ENCODE measurements at regions not wholly inside any gene's neighbourhood (a gene's known extent, or its start where the extent isn't known, plus 50 kb on each side); places are given as distances from the start of the nearest gene placed in this dataset.

- no peak for TF ChIP-seq KLF8 (tag by site-specific recombination; IDR thresholded peaks at IDR 0.05)
- no peak for TF ChIP-seq ZBTB7A (tag by site-specific recombination; IDR thresholded peaks at IDR 0.05; ENCODE audit: low read depth)
- TF ChIP-seq, protein P1, sequence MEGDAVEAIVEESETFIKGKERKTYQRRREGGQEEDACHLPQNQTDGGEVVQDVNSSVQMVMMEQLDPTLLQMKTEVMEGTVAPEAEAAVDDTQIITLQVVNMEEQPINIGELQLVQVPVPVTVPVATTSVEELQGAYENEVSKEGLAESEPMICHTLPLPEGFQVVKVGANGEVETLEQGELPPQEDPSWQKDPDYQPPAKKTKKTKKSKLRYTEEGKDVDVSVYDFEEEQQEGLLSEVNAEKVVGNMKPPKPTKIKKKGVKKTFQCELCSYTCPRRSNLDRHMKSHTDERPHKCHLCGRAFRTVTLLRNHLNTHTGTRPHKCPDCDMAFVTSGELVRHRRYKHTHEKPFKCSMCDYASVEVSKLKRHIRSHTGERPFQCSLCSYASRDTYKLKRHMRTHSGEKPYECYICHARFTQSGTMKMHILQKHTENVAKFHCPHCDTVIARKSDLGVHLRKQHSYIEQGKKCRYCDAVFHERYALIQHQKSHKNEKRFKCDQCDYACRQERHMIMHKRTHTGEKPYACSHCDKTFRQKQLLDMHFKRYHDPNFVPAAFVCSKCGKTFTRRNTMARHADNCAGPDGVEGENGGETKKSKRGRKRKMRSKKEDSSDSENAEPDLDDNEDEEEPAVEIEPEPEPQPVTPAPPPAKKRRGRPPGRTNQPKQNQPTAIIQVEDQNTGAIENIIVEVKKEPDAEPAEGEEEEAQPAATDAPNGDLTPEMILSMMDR (tag by site-specific recombination; IDR thresholded peaks at IDR 0.05), result no peak
- TF ChIP-seq, protein P2, sequence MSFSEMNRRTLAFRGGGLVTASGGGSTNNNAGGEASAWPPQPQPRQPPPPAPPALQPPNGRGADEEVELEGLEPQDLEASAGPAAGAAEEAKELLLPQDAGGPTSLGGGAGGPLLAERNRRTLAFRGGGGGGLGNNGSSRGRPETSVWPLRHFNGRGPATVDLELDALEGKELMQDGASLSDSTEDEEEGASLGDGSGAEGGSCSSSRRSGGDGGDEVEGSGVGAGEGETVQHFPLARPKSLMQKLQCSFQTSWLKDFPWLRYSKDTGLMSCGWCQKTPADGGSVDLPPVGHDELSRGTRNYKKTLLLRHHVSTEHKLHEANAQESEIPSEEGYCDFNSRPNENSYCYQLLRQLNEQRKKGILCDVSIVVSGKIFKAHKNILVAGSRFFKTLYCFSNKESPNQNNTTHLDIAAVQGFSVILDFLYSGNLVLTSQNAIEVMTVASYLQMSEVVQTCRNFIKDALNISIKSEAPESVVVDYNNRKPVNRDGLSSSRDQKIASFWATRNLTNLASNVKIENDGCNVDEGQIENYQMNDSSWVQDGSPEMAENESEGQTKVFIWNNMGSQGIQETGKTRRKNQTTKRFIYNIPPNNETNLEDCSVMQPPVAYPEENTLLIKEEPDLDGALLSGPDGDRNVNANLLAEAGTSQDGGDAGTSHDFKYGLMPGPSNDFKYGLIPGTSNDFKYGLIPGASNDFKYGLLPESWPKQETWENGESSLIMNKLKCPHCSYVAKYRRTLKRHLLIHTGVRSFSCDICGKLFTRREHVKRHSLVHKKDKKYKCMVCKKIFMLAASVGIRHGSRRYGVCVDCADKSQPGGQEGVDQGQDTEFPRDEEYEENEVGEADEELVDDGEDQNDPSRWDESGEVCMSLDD (tag by site-specific recombination; IDR thresholded peaks at IDR 0.05), result no peak
Observed at GRCh38 chr2:67043781-67044478, 353.2 kb upstream of the ETAA1 start.
